ENCODE measurements at regions not wholly inside any gene's neighbourhood (a gene's known extent, or its start where the extent isn't known, plus 50 kb on each side); places are given as distances from the start of the nearest gene placed in this dataset.
A peak's percentile ranks its signal among the peaks of the same experiment; 100 is the strongest.

- DNase-seq: no peak
- H3K9me3 Mint-ChIP-seq: peaks cover 4 to 21% (median 10%) of the 10 kb centered on the region in 7 donors
- H3K27me3 Mint-ChIP-seq: no peaks in the 10 kb centered on the region
- no peak overlapping the region for H3K4me3 Mint-ChIP-seq
- H3K36me3 Mint-ChIP-seq: no peaks in the 10 kb centered on the region
- no peak for ATAC-seq (ENCODE audit: low read depth in 2 of 2)
- H3K27ac Mint-ChIP-seq: no peak overlapping the region
- no peaks in the 10 kb centered on the region for H3K4me1 Mint-ChIP-seq
Observed at GRCh38 chr11:41845066-41845465, 385.6 kb upstream of the LRRC4C start.

- no peak for ATAC-seq (ENCODE audit: low read depth in 2 of 2)
- H3K4me1 Mint-ChIP-seq: no peaks in the 10 kb centered on the region
- H3K27ac Mint-ChIP-seq: no peak overlapping the region
- H3K9me3 Mint-ChIP-seq: peaks cover 0 to 15% (median 4%) of the 10 kb centered on the region in 7 donors
- H3K36me3 Mint-ChIP-seq: no peaks in the 10 kb centered on the region
- H3K4me3 Mint-ChIP-seq: no peak overlapping the region
- H3K27me3 Mint-ChIP-seq: no peaks in the 10 kb centered on the region
- DNase-seq: no peak
Observed at GRCh38 chr11:41848349-41848748, 388.9 kb upstream of the LRRC4C start.

- ATAC-seq (ENCODE audit: low read depth in 2 of 2) (no peak), DNase-seq (no peak)
- H3K9me3 Mint-ChIP-seq: peaks cover 0 to 15% (median 4%) of the 10 kb centered on the region in 7 donors
- H3K27me3 Mint-ChIP-seq: no peaks in the 10 kb centered on the region
- H3K27ac Mint-ChIP-seq: no peak overlapping the region
- no peak overlapping the region for H3K4me3 Mint-ChIP-seq
- H3K36me3 Mint-ChIP-seq: no peaks in the 10 kb centered on the region
- H3K4me1 Mint-ChIP-seq: no peaks in the 10 kb centered on the region
Observed at GRCh38 chr11:41849250-41849649, 389.8 kb upstream of the LRRC4C start.

- H3K9me3 Mint-ChIP-seq: peaks cover 0 to 24% (median 4%) of the 10 kb centered on the region in 7 donors
- no peak for ATAC-seq (ENCODE audit: low read depth in 2 of 2)
- H3K27ac Mint-ChIP-seq: no peak overlapping the region
Observed at GRCh38 chr11:41851743-41852142, 392.3 kb upstream of the LRRC4C start.

GRCh38 chr11:41861838-41862237, 402.4 kb upstream of the LRRC4C start:
- H3K27ac Mint-ChIP-seq: no peak overlapping the region
- no peak overlapping the region for H3K4me3 Mint-ChIP-seq
- no peaks in the 10 kb centered on the region for H3K4me1 Mint-ChIP-seq
- no peaks in the 10 kb centered on the region for H3K36me3 Mint-ChIP-seq
- no peaks in the 10 kb centered on the region for H3K27me3 Mint-ChIP-seq
- ATAC-seq (ENCODE audit: low read depth in 2 of 2) (no peak), DNase-seq (no peak)
- peaks cover 0 to 11% (median 3%) of the 10 kb centered on the region in 7 donors for H3K9me3 Mint-ChIP-seq

More at GRCh38 chr11:41851743-41852142, 392.3 kb upstream of the LRRC4C start:
- no peak overlapping the region for H3K4me3 Mint-ChIP-seq
- H3K27me3 Mint-ChIP-seq: no peaks in the 10 kb centered on the region
- H3K4me1 Mint-ChIP-seq: no peaks in the 10 kb centered on the region
- H3K36me3 Mint-ChIP-seq: no peaks in the 10 kb centered on the region
- no peak for DNase-seq

- no peak for DNase-seq
- Mint-ChIP-seq H3K27me3 (no peaks in the 10 kb centered on the region), H3K36me3 (no peaks in the 10 kb centered on the region), H3K27ac (no peak overlapping the region), H3K9me3 (peaks cover 0 to 7% (median 1%) of the 10 kb centered on the region in 7 donors), H3K4me3 (no peak overlapping the region), H3K4me1 (no peaks in the 10 kb centered on the region)
- ATAC-seq (ENCODE audit: low read depth in 2 of 2): no peak
Observed at GRCh38 chr11:41866525-41866924, 407.1 kb upstream of the LRRC4C start.

GRCh38 chr11:41868606-41869005, 409.2 kb upstream of the LRRC4C start:
- peaks cover 0 to 14% (median 4%) of the 10 kb centered on the region in 7 donors for H3K9me3 Mint-ChIP-seq
- no peak overlapping the region for H3K4me3 Mint-ChIP-seq
- ATAC-seq (ENCODE audit: low read depth in 2 of 2): no peak
- H3K27me3 Mint-ChIP-seq: no peaks in the 10 kb centered on the region
- no peak overlapping the region for H3K27ac Mint-ChIP-seq
- no peak for DNase-seq
- no peaks in the 10 kb centered on the region for H3K4me1 Mint-ChIP-seq
- no peaks in the 10 kb centered on the region for H3K36me3 Mint-ChIP-seq

- ATAC-seq (ENCODE audit: low read depth in 2 of 2) (no peak), DNase-seq (no peak)
- peaks cover 0 to 16% (median 7%) of the 10 kb centered on the region in 7 donors for H3K9me3 Mint-ChIP-seq
- no peaks in the 10 kb centered on the region for H3K27me3 Mint-ChIP-seq
- no peaks in the 10 kb centered on the region for H3K36me3 Mint-ChIP-seq
- no peak overlapping the region for H3K27ac Mint-ChIP-seq
- H3K4me1 Mint-ChIP-seq: no peaks in the 10 kb centered on the region
- peak overlapping the region in 1 of 8 donors; percentile 57 for H3K4me3 Mint-ChIP-seq
Observed at GRCh38 chr11:41872426-41872825, 413.0 kb upstream of the LRRC4C start.

- Mint-ChIP-seq H3K4me1 (no peaks in the 10 kb centered on the region), H3K27me3 (no peaks in the 10 kb centered on the region), H3K27ac (no peak overlapping the region), H3K4me3 (no peak overlapping the region), H3K36me3 (no peaks in the 10 kb centered on the region), H3K9me3 (peaks cover 0 to 20% (median 9%) of the 10 kb centered on the region in 7 donors)
- no peak for ATAC-seq (ENCODE audit: low read depth in 2 of 2)
- DNase-seq: no peak
Observed at GRCh38 chr11:41872870-41873269, 413.4 kb upstream of the LRRC4C start.

- no peak for ATAC-seq (ENCODE audit: low read depth in 2 of 2)
Observed at GRCh38 chr11:41878095-41878494, 418.6 kb upstream of the LRRC4C start.

GRCh38 chr11:41879214-41879613, 419.8 kb upstream of the LRRC4C start:
- peaks cover 0 to 14% (median 4%) of the 10 kb centered on the region in 7 donors for H3K9me3 Mint-ChIP-seq
- H3K4me1 Mint-ChIP-seq: no peaks in the 10 kb centered on the region
- no peak for ATAC-seq (ENCODE audit: low read depth in 2 of 2)
- H3K4me3 Mint-ChIP-seq: no peak overlapping the region
- no peaks in the 10 kb centered on the region for H3K27me3 Mint-ChIP-seq
- no peak overlapping the region for H3K27ac Mint-ChIP-seq
- H3K36me3 Mint-ChIP-seq: no peaks in the 10 kb centered on the region
- DNase-seq: no peak

More at GRCh38 chr11:41878095-41878494, 418.6 kb upstream of the LRRC4C start:
- Mint-ChIP-seq H3K4me3 (no peak overlapping the region), H3K27ac (no peak overlapping the region), H3K4me1 (no peaks in the 10 kb centered on the region), H3K9me3 (peaks cover 0 to 15% (median 6%) of the 10 kb centered on the region in 7 donors), H3K36me3 (no peaks in the 10 kb centered on the region), H3K27me3 (no peaks in the 10 kb centered on the region)
- DNase-seq: no peak

- DNase-seq: no peak
- no peaks in the 10 kb centered on the region for H3K36me3 Mint-ChIP-seq
- no peaks in the 10 kb centered on the region for H3K27me3 Mint-ChIP-seq
- no peak for ATAC-seq (ENCODE audit: low read depth in 2 of 2)
- no peaks in the 10 kb centered on the region for H3K4me1 Mint-ChIP-seq
- H3K27ac Mint-ChIP-seq: no peak overlapping the region
- peaks cover 0 to 4% (median 3%) of the 10 kb centered on the region in 7 donors for H3K9me3 Mint-ChIP-seq
- no peak overlapping the region for H3K4me3 Mint-ChIP-seq
Observed at GRCh38 chr11:41895081-41895480, 435.6 kb upstream of the LRRC4C start.

- DNase-seq: no peak
- ATAC-seq (ENCODE audit: low read depth in 2 of 2): no peak
- Mint-ChIP-seq H3K27ac (no peak overlapping the region), H3K4me3 (no peak overlapping the region), H3K36me3 (no peaks in the 10 kb centered on the region), H3K9me3 (peaks cover 0 to 14% (median 3%) of the 10 kb centered on the region in 7 donors), H3K27me3 (no peaks in the 10 kb centered on the region), H3K4me1 (no peaks in the 10 kb centered on the region)
Observed at GRCh38 chr11:41897991-41898390, 438.5 kb upstream of the LRRC4C start.

GRCh38 chr11:41917900-41918299, 458.4 kb upstream of the LRRC4C start:
- H3K9me3 Mint-ChIP-seq: peaks cover under 1 to 30% (median 11%) of the 10 kb centered on the region in 7 donors
- DNase-seq (no peak), ATAC-seq (ENCODE audit: low read depth in 2 of 2) (no peak)
- H3K4me1 Mint-ChIP-seq: no peaks in the 10 kb centered on the region
- no peak overlapping the region for H3K4me3 Mint-ChIP-seq
- H3K27ac Mint-ChIP-seq: no peak overlapping the region
- no peaks in the 10 kb centered on the region for H3K36me3 Mint-ChIP-seq
- no peaks in the 10 kb centered on the region for H3K27me3 Mint-ChIP-seq

GRCh38 chr11:41920374-41920773, 460.9 kb upstream of the LRRC4C start:
- no peak for DNase-seq
- no peak overlapping the region for H3K27ac Mint-ChIP-seq
- ATAC-seq (ENCODE audit: low read depth in 2 of 2): no peak
- peaks cover 5 to 30% (median 8%) of the 10 kb centered on the region in 7 donors for H3K9me3 Mint-ChIP-seq
- H3K4me1 Mint-ChIP-seq: no peaks in the 10 kb centered on the region
- no peaks in the 10 kb centered on the region for H3K27me3 Mint-ChIP-seq
- H3K36me3 Mint-ChIP-seq: no peaks in the 10 kb centered on the region
- no peak overlapping the region for H3K4me3 Mint-ChIP-seq

All from naive B cell (primary cell).